ENCODE measurements at regions not wholly inside any gene's neighbourhood (a gene's known extent, or its start where the extent isn't known, plus 50 kb on each side); places are given as distances from the start of the nearest gene placed in this dataset.
A peak's percentile ranks its signal among the peaks of the same experiment; 100 is the strongest.

GRCh38 chrX:65601530-65602220 lies 65.8 kb upstream of the MSN start:
- DNase-seq (ENCODE audit: low read depth) (peak; percentile 83), FAIRE-seq (no peak)
- Histone ChIP-seq H3K4me3 (ENCODE audit: insufficient read depth, low read depth, low read length) (no peak overlapping the region), H2AFZ (ENCODE audit: low read depth, low read length) (no peak overlapping the region), H3K27me3 (ENCODE audit: insufficient read depth, low read length) (no peaks in the 10 kb centered on the region), H3K9ac (ENCODE audit: low read length) (no peak overlapping the region), H4K20me1 (ENCODE audit: insufficient read depth, low read length) (no peaks in the 10 kb centered on the region), H3K27ac (ENCODE audit: low read depth, low read length) (peak overlapping the region; percentile 50), H3K4me1 (ENCODE audit: insufficient read depth, low read length) (peaks cover 24% of the 10 kb centered on the region), H3K4me2 (ENCODE audit: low read length) (peak overlapping the region; percentile 44), H3K79me2 (ENCODE audit: insufficient read depth, low read length) (no peaks in the 10 kb centered on the region), H3K9me3 (ENCODE audit: insufficient read depth, low read depth, low read length) (no peaks in the 10 kb centered on the region), H3K36me3 (ENCODE audit: insufficient read depth, low read length) (no peaks in the 10 kb centered on the region)
- no peaks in the 10 kb centered on the region for H3K36me3 Mint-ChIP-seq (ENCODE audit: low read depth, unreplicated experiment)
- TF ChIP-seq EZH2 (IDR thresholded peaks at IDR 0.05; ENCODE audit: insufficient read depth, low read length) (no peak), CTCF (IDR thresholded peaks at IDR 0.05; ENCODE audit: insufficient read depth, low read depth, low read length) (no peak)
- no peaks in the 10 kb centered on the region for H3K9me3 Mint-ChIP-seq (ENCODE audit: unreplicated experiment)
- H3K4me1 Mint-ChIP-seq (ENCODE audit: low read depth, unreplicated experiment), result peaks cover 3% of the 10 kb centered on the region
- H3K27me3 Mint-ChIP-seq (ENCODE audit: low read depth, unreplicated experiment), result no peaks in the 10 kb centered on the region
- no peak overlapping the region for H3K27ac Mint-ChIP-seq (ENCODE audit: unreplicated experiment)
- no peak overlapping the region for H3K4me3 Mint-ChIP-seq (ENCODE audit: unreplicated experiment)

GRCh38 chrX:65601126-65601525 lies 66.3 kb upstream of the MSN start:
- no peak overlapping the region for H2AFZ ChIP-seq (ENCODE audit: low read depth, low read length)
- H3K27ac ChIP-seq (ENCODE audit: low read depth, low read length), result peak overlapping the region; percentile 50

More at GRCh38 chrX:65601126-65601525, 66.3 kb upstream of the MSN start:
- H3K27ac Mint-ChIP-seq (ENCODE audit: unreplicated experiment), result no peak overlapping the region
- Histone ChIP-seq H4K20me1 (ENCODE audit: insufficient read depth, low read length) (no peaks in the 10 kb centered on the region), H3K4me3 (ENCODE audit: insufficient read depth, low read depth, low read length) (no peak overlapping the region), H3K4me2 (ENCODE audit: low read length) (peak overlapping the region; percentile 33), H3K79me2 (ENCODE audit: insufficient read depth, low read length) (no peaks in the 10 kb centered on the region), H3K9ac (ENCODE audit: low read length) (no peak overlapping the region), H3K4me1 (ENCODE audit: insufficient read depth, low read length) (peaks cover 29% of the 10 kb centered on the region), H3K9me3 (ENCODE audit: insufficient read depth, low read depth, low read length) (no peaks in the 10 kb centered on the region), H3K27me3 (ENCODE audit: insufficient read depth, low read length) (no peaks in the 10 kb centered on the region), H3K36me3 (ENCODE audit: insufficient read depth, low read length) (no peaks in the 10 kb centered on the region)
- H3K9me3 Mint-ChIP-seq (ENCODE audit: unreplicated experiment), result no peaks in the 10 kb centered on the region
- no peak for FAIRE-seq
- TF ChIP-seq CTCF (IDR thresholded peaks at IDR 0.05; ENCODE audit: insufficient read depth, low read depth, low read length) (no peak), EZH2 (IDR thresholded peaks at IDR 0.05; ENCODE audit: insufficient read depth, low read length) (no peak)
- DNase-seq (ENCODE audit: low read depth), result no peak
- peaks cover 3% of the 10 kb centered on the region for H3K4me1 Mint-ChIP-seq (ENCODE audit: low read depth, unreplicated experiment)
- no peaks in the 10 kb centered on the region for H3K27me3 Mint-ChIP-seq (ENCODE audit: low read depth, unreplicated experiment)
- no peaks in the 10 kb centered on the region for H3K36me3 Mint-ChIP-seq (ENCODE audit: low read depth, unreplicated experiment)
- no peak overlapping the region for H3K4me3 Mint-ChIP-seq (ENCODE audit: unreplicated experiment)
